HL-60 (cell line): ENCODE measurements at regions not wholly inside any gene's neighbourhood (a gene's known extent, or its start where the extent isn't known, plus 50 kb on each side); places are given as distances from the start of the nearest gene placed in this dataset.
"Not testable (repeated sequence)": the region's sequence is repeated elsewhere in the genome, so short reads cannot be mapped to it uniquely, and the experiment has no call there.

ENCODE experiments used
- DNase-seq, 2 experiments: peaks; one replicate each; pipeline ENCODE4 v3.0.0-alpha.2; 2010 to 2020; ENCODE audit warnings: low read depth in 1 of 2, low spot score in 1 of 2
- H3K27ac ChIP-seq: fragments of 250-450 bp; sonication (Bioruptor Pico); replicated peaks from 2 replicates; pipeline ENCODE4 v1.5.1; 2020; ENCODE audit warnings: mild to moderate bottlenecking, moderate library complexity
- H3K27me3 ChIP-seq: fragments of 250-450 bp; sonication (Bioruptor Pico); 2 replicates; pipeline ENCODE4 v1.5.1; 2021; ENCODE audit warnings: mild to moderate bottlenecking, moderate library complexity; ENCODE audit not compliant: insufficient read depth, poor library complexity, severe bottlenecking
- H3K4me3 ChIP-seq: replicated peaks from 2 replicates; pipeline ENCODE4 v1.5.1; 2011; ENCODE audit warnings: mild to moderate bottlenecking, control low read depth, low read length; ENCODE audit not compliant: insufficient read depth
- GABPA ChIP-seq: IDR thresholded peaks from 2 replicates; pipeline ENCODE4 v1.6.1; 2012; ENCODE audit warnings: low read depth
- POLR2AphosphoS5 ChIP-seq: IDR thresholded peaks from 2 replicates; pipeline ENCODE4 v1.6.1; 2012; ENCODE audit warnings: low read depth
- SPI1 ChIP-seq: IDR thresholded peaks from 2 replicates; pipeline ENCODE4 v1.6.1; 2012; ENCODE audit warnings: low read depth, mild to moderate bottlenecking, borderline replicate concordance
- TF ChIP-seq, protein P1 (sequence below): IDR thresholded peaks from one replicate; pipeline ENCODE4 v1.5.1; 2011; ENCODE audit warnings: low read length, control low read depth, inconsistent platforms; ENCODE audit not compliant: insufficient read depth
- TF ChIP-seq, protein P2 (sequence below): IDR thresholded peaks from 2 replicates; pipeline ENCODE4 v1.6.1; 2012; ENCODE audit warnings: low read depth; ENCODE audit not compliant: insufficient replicate concordance

DNA sequence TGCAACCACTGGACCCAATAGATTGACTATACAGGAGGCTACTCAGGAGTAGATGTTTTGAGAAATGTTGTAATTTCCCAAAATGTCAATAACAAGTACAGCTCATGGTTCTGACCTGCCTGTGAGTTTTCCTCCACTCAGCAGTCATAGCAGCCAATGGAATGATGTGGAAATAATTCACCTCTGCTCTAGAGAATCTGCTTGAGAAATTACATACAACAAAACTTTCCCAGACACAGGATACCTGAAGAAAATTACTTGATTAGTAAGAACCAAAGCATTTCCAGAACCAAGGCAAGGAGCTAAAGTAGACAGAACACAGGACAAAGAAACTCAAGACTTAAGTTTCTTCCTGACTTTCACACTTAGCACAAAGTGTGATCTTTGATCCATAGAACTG, 218.9 kb upstream of the SETMAR start:
- Histone ChIP-seq H3K27me3 (no peaks in the 10 kb centered on the region), H3K4me3 (no peak overlapping the region), H3K27ac (no peak overlapping the region)
- TF ChIP-seq, protein P1, sequence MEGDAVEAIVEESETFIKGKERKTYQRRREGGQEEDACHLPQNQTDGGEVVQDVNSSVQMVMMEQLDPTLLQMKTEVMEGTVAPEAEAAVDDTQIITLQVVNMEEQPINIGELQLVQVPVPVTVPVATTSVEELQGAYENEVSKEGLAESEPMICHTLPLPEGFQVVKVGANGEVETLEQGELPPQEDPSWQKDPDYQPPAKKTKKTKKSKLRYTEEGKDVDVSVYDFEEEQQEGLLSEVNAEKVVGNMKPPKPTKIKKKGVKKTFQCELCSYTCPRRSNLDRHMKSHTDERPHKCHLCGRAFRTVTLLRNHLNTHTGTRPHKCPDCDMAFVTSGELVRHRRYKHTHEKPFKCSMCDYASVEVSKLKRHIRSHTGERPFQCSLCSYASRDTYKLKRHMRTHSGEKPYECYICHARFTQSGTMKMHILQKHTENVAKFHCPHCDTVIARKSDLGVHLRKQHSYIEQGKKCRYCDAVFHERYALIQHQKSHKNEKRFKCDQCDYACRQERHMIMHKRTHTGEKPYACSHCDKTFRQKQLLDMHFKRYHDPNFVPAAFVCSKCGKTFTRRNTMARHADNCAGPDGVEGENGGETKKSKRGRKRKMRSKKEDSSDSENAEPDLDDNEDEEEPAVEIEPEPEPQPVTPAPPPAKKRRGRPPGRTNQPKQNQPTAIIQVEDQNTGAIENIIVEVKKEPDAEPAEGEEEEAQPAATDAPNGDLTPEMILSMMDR = no peak
- TF ChIP-seq, protein P2, sequence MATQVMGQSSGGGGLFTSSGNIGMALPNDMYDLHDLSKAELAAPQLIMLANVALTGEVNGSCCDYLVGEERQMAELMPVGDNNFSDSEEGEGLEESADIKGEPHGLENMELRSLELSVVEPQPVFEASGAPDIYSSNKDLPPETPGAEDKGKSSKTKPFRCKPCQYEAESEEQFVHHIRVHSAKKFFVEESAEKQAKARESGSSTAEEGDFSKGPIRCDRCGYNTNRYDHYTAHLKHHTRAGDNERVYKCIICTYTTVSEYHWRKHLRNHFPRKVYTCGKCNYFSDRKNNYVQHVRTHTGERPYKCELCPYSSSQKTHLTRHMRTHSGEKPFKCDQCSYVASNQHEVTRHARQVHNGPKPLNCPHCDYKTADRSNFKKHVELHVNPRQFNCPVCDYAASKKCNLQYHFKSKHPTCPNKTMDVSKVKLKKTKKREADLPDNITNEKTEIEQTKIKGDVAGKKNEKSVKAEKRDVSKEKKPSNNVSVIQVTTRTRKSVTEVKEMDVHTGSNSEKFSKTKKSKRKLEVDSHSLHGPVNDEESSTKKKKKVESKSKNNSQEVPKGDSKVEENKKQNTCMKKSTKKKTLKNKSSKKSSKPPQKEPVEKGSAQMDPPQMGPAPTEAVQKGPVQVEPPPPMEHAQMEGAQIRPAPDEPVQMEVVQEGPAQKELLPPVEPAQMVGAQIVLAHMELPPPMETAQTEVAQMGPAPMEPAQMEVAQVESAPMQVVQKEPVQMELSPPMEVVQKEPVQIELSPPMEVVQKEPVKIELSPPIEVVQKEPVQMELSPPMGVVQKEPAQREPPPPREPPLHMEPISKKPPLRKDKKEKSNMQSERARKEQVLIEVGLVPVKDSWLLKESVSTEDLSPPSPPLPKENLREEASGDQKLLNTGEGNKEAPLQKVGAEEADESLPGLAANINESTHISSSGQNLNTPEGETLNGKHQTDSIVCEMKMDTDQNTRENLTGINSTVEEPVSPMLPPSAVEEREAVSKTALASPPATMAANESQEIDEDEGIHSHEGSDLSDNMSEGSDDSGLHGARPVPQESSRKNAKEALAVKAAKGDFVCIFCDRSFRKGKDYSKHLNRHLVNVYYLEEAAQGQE = no peak
- TF ChIP-seq POLR2AphosphoS5 (no peak), GABPA (no peak)
- DNase-seq = no peak

DNA sequence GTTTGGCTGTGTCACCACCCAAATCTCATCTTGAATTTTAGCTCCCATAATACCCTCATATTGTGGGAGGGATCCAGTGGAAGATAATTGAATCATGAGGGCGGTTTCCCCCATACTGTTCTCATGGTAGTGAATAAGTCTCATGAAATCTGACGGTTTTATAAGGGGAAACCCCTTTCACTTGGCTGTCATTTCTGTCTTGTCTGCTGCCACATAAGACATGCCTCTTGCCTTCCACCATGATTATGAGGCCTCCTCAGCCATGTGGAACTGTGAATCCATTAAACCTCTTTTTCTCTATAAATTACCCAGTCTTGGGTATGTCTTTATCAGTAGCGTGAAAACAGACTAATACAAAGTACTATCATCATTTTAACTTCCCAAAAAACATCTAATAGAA, 216.5 kb upstream of the SETMAR start:
- H3K4me3 ChIP-seq, H3K27me3 ChIP-seq, H3K27ac ChIP-seq, DNase-seq: not testable (repeated sequence)

DNA sequence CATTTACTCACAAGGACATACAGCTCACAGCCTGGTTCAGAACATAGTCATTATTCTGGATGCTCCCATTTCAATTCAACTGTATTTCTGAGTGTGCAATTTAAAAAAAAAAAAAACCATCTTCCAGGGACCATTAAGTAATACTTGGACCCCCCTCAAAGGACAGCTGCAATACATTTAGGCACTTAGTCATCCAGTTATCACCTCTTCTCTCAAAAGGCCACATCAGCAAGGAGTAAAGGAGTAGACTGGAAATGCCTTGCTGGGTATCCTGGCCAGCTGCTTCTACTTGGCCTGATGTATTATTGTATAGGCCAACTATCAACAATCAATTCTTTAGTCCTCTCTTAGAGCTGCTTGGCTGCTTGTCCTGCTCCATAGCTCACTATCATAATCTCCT, 211.4 kb upstream of the SETMAR start:
- Histone ChIP-seq H3K27ac (no peak overlapping the region), H3K4me3 (no peak overlapping the region), H3K27me3 (no peaks in the 10 kb centered on the region)
- TF ChIP-seq, protein P1 = no peak
- TF ChIP-seq, protein P2 = no peak
- TF ChIP-seq GABPA = no peak
- TF ChIP-seq SPI1 = no peak
- no peak for TF ChIP-seq POLR2AphosphoS5
- DNase-seq = no peak

DNA sequence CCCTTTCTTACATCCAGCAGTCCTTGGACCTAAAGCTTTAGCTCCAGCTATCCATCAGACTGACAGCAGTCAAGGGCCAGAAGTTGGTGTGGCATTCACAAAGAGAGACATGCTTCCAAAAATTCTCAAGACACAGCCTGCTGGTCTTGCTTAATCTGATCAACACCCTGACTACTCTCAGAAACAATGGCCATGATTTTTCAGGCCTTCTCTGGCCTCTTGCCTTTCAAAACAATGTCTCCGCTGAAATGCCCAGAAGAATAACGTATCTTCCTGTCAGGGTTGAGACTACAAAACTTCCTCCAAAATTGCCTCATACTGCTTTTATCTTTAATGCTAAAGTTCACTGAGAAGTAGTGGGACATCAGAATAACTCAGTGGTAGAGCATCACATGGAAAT, 205.4 kb upstream of the SETMAR start:
- H3K4me3 ChIP-seq = no peak overlapping the region
- no peak overlapping the region for H3K27ac ChIP-seq
- TF ChIP-seq POLR2AphosphoS5 (no peak), SPI1 (no peak), GABPA (no peak)
- TF ChIP-seq, protein P1 = no peak
- TF ChIP-seq, protein P2 = no peak
- no peak for DNase-seq
- H3K27me3 ChIP-seq = no peaks in the 10 kb centered on the region
